KOPT-K1 (cell line): ENCODE measurements at regions not wholly inside any gene's neighbourhood (a gene's known extent, or its start where the extent isn't known, plus 50 kb on each side); places are given as distances from the start of the nearest gene placed in this dataset.
"Not testable (repeated sequence)": the region's sequence is repeated elsewhere in the genome, so short reads cannot be mapped to it uniquely, and the experiment has no call there.

Source experiments
- H3K27ac ChIP-seq: fragments of 200-600 bp; sonication (generic); 2 replicates; pipeline ENCODE4 v1.5.1; 2016; ENCODE audit warnings: antibody characterized with exemption, mild to moderate bottlenecking, low read depth, low read length; ENCODE audit not compliant: poor library complexity, severe bottlenecking
- H3K36me3 ChIP-seq: fragments of 200-600 bp; sonication (generic); 2 replicates; pipeline ENCODE4 v1.5.1; 2017; ENCODE audit warnings: antibody characterized with exemption, mild to moderate bottlenecking, low read length, moderate library complexity; ENCODE audit not compliant: insufficient read depth
- H3K9me3 ChIP-seq: fragments of 200-600 bp; sonication (generic); 2 replicates; pipeline ENCODE4 v1.5.1; 2017; ENCODE audit warnings: antibody characterized with exemption, low read length, mild to moderate bottlenecking; ENCODE audit not compliant: insufficient read depth, poor library complexity, severe bottlenecking

- Histone ChIP-seq H3K36me3 (no peaks in the 10 kb centered on the region), H3K9me3 (no peaks in the 10 kb centered on the region), H3K27ac (no peak overlapping the region)
Measured at GRCh38 chr1:59199147-59199546, 97.7 kb upstream of the FGGY start.

GRCh38 chr1:59199719-59200376 is 97.0 kb upstream of the FGGY start:
- H3K9me3 ChIP-seq = no peaks in the 10 kb centered on the region
- no peaks in the 10 kb centered on the region for H3K36me3 ChIP-seq
- H3K27ac ChIP-seq = no peak overlapping the region

GRCh38 chr1:59201341-59201740 is 95.6 kb upstream of the FGGY start:
- no peaks in the 10 kb centered on the region for H3K9me3 ChIP-seq
- no peak overlapping the region for H3K27ac ChIP-seq
- H3K36me3 ChIP-seq = no peaks in the 10 kb centered on the region

GRCh38 chr1:59202455-59202854 is 94.4 kb upstream of the FGGY start:
- Histone ChIP-seq H3K27ac (no peak overlapping the region), H3K9me3 (no peaks in the 10 kb centered on the region), H3K36me3 (no peaks in the 10 kb centered on the region)

- Histone ChIP-seq H3K27ac (no peak overlapping the region), H3K9me3 (no peaks in the 10 kb centered on the region), H3K36me3 (no peaks in the 10 kb centered on the region)
Measured at GRCh38 chr1:59204001-59204400, 92.9 kb upstream of the FGGY start.

- not testable (repeated sequence) for H3K9me3 ChIP-seq, H3K36me3 ChIP-seq, H3K27ac ChIP-seq
Measured at GRCh38 chr1:59206616-59207015, 90.3 kb upstream of the FGGY start.

- not testable (repeated sequence) for H3K27ac ChIP-seq, H3K9me3 ChIP-seq, H3K36me3 ChIP-seq
Measured at GRCh38 chr1:59210430-59210829, 86.5 kb upstream of the FGGY start.

GRCh38 chr1:59212706-59213105 is 84.2 kb upstream of the FGGY start:
- Histone ChIP-seq H3K9me3 (peaks cover 5% of the 10 kb centered on the region), H3K36me3 (no peaks in the 10 kb centered on the region), H3K27ac (no peak overlapping the region)

GRCh38 chr1:59214248-59215208 is 82.4 kb upstream of the FGGY start:
- no peaks in the 10 kb centered on the region for H3K36me3 ChIP-seq
- no peak overlapping the region for H3K27ac ChIP-seq
- H3K9me3 ChIP-seq = peaks cover 5% of the 10 kb centered on the region

- Histone ChIP-seq H3K9me3 (peaks cover 5% of the 10 kb centered on the region), H3K36me3 (no peaks in the 10 kb centered on the region), H3K27ac (no peak overlapping the region)
Measured at GRCh38 chr1:59215766-59216291, 81.1 kb upstream of the FGGY start.

- H3K9me3 ChIP-seq, H3K27ac ChIP-seq, H3K36me3 ChIP-seq: not testable (repeated sequence)
Measured at GRCh38 chr1:59217439-59217838, 79.5 kb upstream of the FGGY start.

GRCh38 chr1:59218521-59219236 is 78.2 kb upstream of the FGGY start:
- Histone ChIP-seq H3K9me3 (peaks cover 5% of the 10 kb centered on the region), H3K27ac (no peak overlapping the region), H3K36me3 (no peaks in the 10 kb centered on the region)

GRCh38 chr1:59219916-59220315 is 77.0 kb upstream of the FGGY start:
- Histone ChIP-seq H3K27ac (no peak overlapping the region), H3K36me3 (no peaks in the 10 kb centered on the region), H3K9me3 (peaks cover 5% of the 10 kb centered on the region)

- Histone ChIP-seq H3K9me3 (peaks cover 5% of the 10 kb centered on the region), H3K27ac (no peak overlapping the region), H3K36me3 (no peaks in the 10 kb centered on the region)
Measured at GRCh38 chr1:59220356-59220755, 76.5 kb upstream of the FGGY start.

- Histone ChIP-seq H3K9me3 (no peaks in the 10 kb centered on the region), H3K36me3 (no peaks in the 10 kb centered on the region), H3K27ac (no peak overlapping the region)
Measured at GRCh38 chr1:59223198-59223597, 73.7 kb upstream of the FGGY start.
